Peyer's patch (tissue), 4 donors: ENCODE measurements at regions not wholly inside any gene's neighbourhood (a gene's known extent, or its start where the extent isn't known, plus 50 kb on each side); places are given as distances from the start of the nearest gene placed in this dataset.

Experiments used
- POLR2A ChIP-seq, 2 donors: fragments of 450-650 bp; IDR thresholded peaks; one replicate each; pipeline ENCODE4 v1.5.1; 2017; ENCODE audit warnings: antibody characterized with exemption in 2 of 2, mild to moderate bottlenecking in 2 of 2, moderate library complexity in 2 of 2
- TF ChIP-seq, protein P1 (sequence below), 6 experiments: fragments of 450-650 bp in 4 of 6; fragments of 200-600 bp in 2 of 6; sonication (generic) in 1 of 6; IDR thresholded peaks; one replicate each; pipeline ENCODE4 v1.5.1; 2017 to 2019; ENCODE audit warnings: antibody characterized with exemption in 6 of 6, mild to moderate bottlenecking in 3 of 6, moderate library complexity in 1 of 6

DNA sequence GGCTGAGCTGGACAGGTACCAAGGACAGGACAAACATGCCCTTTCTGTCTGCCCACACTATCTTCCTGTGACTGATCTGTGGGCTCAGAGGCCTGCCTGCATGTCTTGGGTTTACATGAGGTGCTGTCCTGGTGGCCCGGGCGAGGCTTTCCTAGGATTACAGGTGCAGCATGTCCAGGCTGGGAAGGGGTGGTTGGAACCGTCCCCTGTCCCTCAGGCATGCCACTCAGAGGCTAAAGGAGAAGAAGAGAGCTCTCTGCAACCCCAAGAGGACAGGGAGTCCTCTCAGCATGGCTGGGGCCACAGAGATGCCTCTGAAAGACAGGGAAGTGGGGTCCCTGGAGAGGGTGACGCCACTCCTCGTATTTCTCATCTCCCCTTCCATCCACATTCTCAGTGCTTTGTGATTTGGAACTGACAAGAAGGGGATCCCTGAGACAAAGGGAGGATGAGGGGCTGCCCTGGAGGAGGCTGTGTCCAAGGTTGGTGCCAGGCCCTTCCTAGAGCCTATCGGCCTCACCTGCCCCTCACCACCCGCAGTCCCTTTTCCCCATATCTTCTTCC, 64.6 kb upstream of the LMO1 start:
- TF ChIP-seq, protein P1, sequence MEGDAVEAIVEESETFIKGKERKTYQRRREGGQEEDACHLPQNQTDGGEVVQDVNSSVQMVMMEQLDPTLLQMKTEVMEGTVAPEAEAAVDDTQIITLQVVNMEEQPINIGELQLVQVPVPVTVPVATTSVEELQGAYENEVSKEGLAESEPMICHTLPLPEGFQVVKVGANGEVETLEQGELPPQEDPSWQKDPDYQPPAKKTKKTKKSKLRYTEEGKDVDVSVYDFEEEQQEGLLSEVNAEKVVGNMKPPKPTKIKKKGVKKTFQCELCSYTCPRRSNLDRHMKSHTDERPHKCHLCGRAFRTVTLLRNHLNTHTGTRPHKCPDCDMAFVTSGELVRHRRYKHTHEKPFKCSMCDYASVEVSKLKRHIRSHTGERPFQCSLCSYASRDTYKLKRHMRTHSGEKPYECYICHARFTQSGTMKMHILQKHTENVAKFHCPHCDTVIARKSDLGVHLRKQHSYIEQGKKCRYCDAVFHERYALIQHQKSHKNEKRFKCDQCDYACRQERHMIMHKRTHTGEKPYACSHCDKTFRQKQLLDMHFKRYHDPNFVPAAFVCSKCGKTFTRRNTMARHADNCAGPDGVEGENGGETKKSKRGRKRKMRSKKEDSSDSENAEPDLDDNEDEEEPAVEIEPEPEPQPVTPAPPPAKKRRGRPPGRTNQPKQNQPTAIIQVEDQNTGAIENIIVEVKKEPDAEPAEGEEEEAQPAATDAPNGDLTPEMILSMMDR (IDR thresholded peaks at IDR 0.05), result no peak
- TF ChIP-seq POLR2A (IDR thresholded peaks at IDR 0.05), result no peak
